ENCODE measurements at regions not wholly inside any gene's neighbourhood (a gene's known extent, or its start where the extent isn't known, plus 50 kb on each side); places are given as distances from the start of the nearest gene placed in this dataset.

DNA sequence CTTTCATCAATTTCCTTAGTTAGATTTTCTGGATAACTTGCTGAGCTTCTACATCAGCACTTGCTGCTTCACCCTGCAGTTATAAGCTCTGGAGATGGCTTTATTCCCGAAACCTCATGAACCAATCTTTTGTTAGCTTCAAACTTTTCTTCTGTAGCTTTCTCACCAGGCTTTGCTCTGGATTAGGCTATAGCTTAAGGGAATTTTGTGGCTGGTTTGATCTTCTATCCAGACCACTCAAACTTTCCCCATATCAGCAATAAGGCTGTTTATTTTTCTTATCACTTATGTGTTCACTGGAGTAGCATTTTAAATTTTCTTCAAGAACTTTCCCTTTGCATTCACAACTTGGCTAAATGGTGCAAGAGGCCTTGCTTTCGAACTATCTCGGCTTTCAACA, 1173.5 kb upstream of the NUDT12 start:
- no peak for TF ChIP-seq GATA2 (IDR thresholded peaks at IDR 0.05; ENCODE audit: low read depth, low read length)
- TF ChIP-seq GATA3 (IDR thresholded peaks at IDR 0.05; ENCODE audit: low read depth, low read length) = no peak
